ENCODE measurements at regions not wholly inside any gene's neighbourhood (a gene's known extent, or its start where the extent isn't known, plus 50 kb on each side); places are given as distances from the start of the nearest gene placed in this dataset.

- Mint-ChIP-seq H3K4me1 (peaks cover 6% of the 10 kb centered on the region), H3K27ac (no peak overlapping the region), H3K4me3 (no peak overlapping the region), H3K9me3 (peaks cover 13% of the 10 kb centered on the region), H3K27me3 (ENCODE audit: low read depth) (peaks cover under 1% of the 10 kb centered on the region), H3K36me3 (ENCODE audit: low read depth) (no peaks in the 10 kb centered on the region)
- TF ChIP-seq, protein P1, sequence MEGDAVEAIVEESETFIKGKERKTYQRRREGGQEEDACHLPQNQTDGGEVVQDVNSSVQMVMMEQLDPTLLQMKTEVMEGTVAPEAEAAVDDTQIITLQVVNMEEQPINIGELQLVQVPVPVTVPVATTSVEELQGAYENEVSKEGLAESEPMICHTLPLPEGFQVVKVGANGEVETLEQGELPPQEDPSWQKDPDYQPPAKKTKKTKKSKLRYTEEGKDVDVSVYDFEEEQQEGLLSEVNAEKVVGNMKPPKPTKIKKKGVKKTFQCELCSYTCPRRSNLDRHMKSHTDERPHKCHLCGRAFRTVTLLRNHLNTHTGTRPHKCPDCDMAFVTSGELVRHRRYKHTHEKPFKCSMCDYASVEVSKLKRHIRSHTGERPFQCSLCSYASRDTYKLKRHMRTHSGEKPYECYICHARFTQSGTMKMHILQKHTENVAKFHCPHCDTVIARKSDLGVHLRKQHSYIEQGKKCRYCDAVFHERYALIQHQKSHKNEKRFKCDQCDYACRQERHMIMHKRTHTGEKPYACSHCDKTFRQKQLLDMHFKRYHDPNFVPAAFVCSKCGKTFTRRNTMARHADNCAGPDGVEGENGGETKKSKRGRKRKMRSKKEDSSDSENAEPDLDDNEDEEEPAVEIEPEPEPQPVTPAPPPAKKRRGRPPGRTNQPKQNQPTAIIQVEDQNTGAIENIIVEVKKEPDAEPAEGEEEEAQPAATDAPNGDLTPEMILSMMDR (IDR thresholded peaks at IDR 0.05; ENCODE audit: unreplicated experiment in 3 of 3) = no peak
Measured at GRCh38 chr3:67798412-67798811, 144.0 kb upstream of the SUCLG2 start.

DNA sequence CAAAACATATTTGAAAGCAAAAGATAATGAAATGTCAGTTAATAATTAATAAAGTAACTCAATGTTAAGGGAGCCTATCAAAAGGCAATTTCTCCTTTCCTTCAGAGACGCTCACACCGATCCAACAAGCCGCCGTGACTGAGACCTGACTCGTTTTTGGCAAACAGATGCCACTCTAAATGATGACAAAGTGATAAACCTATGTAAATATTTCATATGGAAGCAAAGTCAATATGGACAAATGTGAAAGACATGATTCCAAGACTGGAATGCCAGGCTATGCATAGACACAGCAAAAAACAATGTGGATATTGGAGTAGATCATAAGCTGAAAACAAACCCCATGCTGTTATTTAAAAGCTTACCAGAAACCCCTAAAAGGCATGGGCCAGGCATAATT, 137.2 kb upstream of the SUCLG2 start:
- Mint-ChIP-seq H3K36me3 (ENCODE audit: low read depth) (no peaks in the 10 kb centered on the region), H3K27me3 (ENCODE audit: low read depth) (no peaks in the 10 kb centered on the region), H3K27ac (no peak overlapping the region), H3K9me3 (peaks cover 3% of the 10 kb centered on the region), H3K4me3 (no peak overlapping the region), H3K4me1 (no peaks in the 10 kb centered on the region)
- TF ChIP-seq, protein P1 (IDR thresholded peaks at IDR 0.05; ENCODE audit: unreplicated experiment in 3 of 3) = no peak

GRCh38 chr3:67790043-67790442, 135.6 kb upstream of the SUCLG2 start:
- H3K4me3 Mint-ChIP-seq = no peak overlapping the region
- no peaks in the 10 kb centered on the region for H3K36me3 Mint-ChIP-seq (ENCODE audit: low read depth)
- TF ChIP-seq, protein P1 (IDR thresholded peaks at IDR 0.05; ENCODE audit: unreplicated experiment in 3 of 3) = peak in 2 of 3 experiments; percentile 18 to 39
- H3K27me3 Mint-ChIP-seq (ENCODE audit: low read depth) = no peaks in the 10 kb centered on the region
- H3K4me1 Mint-ChIP-seq = no peaks in the 10 kb centered on the region
- H3K27ac Mint-ChIP-seq = no peak overlapping the region
- peaks cover 12% of the 10 kb centered on the region for H3K9me3 Mint-ChIP-seq

DNA sequence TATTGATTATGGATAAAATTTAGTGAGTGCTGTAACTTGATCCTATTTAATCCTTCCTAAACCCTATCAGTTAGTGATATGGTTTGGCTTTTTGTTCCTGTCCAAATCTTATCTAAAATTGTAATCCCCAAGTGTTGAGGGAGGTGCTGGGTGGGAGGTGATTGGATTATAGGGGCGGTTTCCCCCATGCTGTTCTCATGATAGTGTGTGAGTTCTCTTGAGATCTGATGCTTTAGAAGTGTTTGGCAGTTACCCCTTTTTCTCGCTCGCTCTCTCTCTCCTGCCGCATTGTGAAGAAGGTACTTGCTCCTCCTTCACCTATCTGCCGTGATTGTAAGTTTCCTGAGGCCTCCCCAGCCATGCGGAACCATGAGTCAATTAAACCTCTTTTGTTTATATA, 134.0 kb upstream of the SUCLG2 start:
- Mint-ChIP-seq H3K4me1 (no peaks in the 10 kb centered on the region), H3K9me3 (peaks cover 15% of the 10 kb centered on the region), H3K4me3 (no peak overlapping the region), H3K36me3 (ENCODE audit: low read depth) (no peaks in the 10 kb centered on the region), H3K27me3 (ENCODE audit: low read depth) (no peaks in the 10 kb centered on the region), H3K27ac (no peak overlapping the region)
- TF ChIP-seq, protein P1 (IDR thresholded peaks at IDR 0.05; ENCODE audit: unreplicated experiment in 3 of 3) = no peak

DNA sequence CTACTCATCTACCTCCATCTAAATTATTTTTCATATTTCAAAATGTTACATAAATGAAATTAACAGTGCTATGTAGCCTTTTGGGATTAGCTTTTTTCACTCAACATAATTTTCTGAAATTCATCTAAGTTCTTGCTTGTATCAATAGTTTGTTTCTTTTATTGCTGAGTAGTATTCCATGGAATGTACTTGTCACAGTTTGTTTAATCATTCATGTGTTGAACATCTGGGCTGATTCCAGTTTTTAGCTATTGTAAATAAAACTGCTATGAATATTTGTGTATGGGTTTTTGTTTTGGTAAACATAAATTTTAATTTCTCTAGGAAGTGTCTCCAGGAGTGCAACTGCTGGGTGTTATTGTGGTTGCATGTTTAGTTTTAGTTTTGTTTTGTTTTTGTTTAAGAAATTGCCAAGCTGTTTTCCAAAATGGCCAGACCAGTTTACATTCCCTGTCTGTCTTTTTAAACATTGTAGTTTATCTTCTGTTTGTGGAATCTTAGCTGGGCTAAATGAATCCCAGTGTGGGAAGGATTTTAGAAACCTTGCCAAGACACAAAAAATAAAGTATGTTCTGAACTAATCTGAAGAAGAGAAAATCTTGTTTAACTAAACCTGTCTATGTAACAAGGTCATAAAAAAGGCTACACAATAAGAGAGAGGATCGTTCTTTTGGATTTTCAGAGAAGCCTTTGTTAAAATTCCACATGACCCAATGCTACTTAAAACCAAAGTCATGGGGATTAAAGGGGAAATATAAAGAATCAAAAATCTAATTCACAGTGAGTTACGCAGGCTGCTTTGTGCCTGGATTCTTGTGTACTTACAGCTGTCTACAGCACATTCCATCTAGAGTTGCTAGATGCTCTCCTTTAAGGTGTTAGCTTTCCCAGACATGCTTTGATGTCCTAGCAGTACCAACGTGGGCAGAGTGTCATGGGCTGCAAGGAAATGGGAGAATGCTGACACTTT, 129.2 kb upstream of the SUCLG2 start:
- Mint-ChIP-seq H3K4me1 (no peaks in the 10 kb centered on the region), H3K27ac (peak overlapping the region in 1 of 3 experiments; percentile 28), H3K36me3 (ENCODE audit: low read depth) (no peaks in the 10 kb centered on the region), H3K4me3 (no peak overlapping the region), H3K27me3 (ENCODE audit: low read depth) (no peaks in the 10 kb centered on the region), H3K9me3 (peaks cover 27% of the 10 kb centered on the region)
- TF ChIP-seq, protein P1 (IDR thresholded peaks at IDR 0.05; ENCODE audit: unreplicated experiment in 3 of 3) = no peak

DNA sequence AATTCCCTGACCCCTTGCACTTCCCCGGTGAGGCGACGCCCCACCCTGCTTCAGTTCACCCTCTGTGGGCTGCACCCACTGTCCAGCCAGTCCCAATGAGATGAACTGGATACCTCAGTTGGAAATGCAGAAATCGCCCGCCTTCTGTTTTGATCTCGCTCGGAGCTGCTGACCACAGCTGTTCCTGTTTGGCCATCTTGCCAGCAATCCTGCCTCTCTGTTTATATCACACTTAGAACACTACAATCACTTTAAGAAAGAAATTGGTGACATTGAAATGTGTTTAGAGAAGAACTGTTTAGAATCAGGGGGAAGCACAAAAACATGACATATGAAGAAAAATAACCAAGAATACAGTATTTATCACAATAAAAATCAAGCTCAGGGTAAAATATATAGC, 127.5 kb upstream of the SUCLG2 start:
- Mint-ChIP-seq H3K9me3 (peaks cover 38% of the 10 kb centered on the region), H3K27me3 (ENCODE audit: low read depth) (no peaks in the 10 kb centered on the region), H3K4me3 (no peak overlapping the region), H3K4me1 (no peaks in the 10 kb centered on the region), H3K36me3 (ENCODE audit: low read depth) (no peaks in the 10 kb centered on the region), H3K27ac (no peak overlapping the region)
- TF ChIP-seq, protein P1 (IDR thresholded peaks at IDR 0.05; ENCODE audit: unreplicated experiment in 3 of 3) = no peak
